NCI-H2171 (cell line): ENCODE measurements at regions not wholly inside any gene's neighbourhood (a gene's known extent, or its start where the extent isn't known, plus 50 kb on each side); places are given as distances from the start of the nearest gene placed in this dataset.

ENCODE experiments used
- DNase-seq: peaks from one replicate; lab custom pipeline; 2025; lab: John Stamatoyannopoulos, UW

GRCh38 chr4:52234561-52235440 is 183.7 kb downstream of the SPATA18 start:
- peak; percentile 6 for DNase-seq

GRCh38 chr4:52235552-52236201 is 184.6 kb downstream of the SPATA18 start:
- no peak for DNase-seq

DNA sequence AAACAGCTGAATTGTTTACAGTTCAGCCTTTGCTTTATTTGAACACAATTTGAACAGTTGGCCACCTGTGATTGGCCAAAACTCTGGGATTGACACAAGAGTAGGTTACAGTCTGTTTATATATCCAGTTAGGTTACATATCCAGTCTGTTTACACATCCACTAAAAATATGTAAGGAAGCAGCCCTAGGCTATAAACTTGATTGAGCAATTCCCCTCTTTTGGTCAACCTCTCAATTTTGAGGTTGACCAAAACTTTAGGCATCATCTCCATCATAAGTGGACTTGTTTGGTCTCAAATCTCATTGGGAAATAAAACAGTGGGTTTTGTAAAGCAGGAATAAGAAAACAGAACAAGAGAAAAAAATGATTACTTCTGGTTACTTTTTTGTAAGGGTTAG is 190.8 kb downstream of the SPATA18 start:
- no peak for DNase-seq

DNA sequence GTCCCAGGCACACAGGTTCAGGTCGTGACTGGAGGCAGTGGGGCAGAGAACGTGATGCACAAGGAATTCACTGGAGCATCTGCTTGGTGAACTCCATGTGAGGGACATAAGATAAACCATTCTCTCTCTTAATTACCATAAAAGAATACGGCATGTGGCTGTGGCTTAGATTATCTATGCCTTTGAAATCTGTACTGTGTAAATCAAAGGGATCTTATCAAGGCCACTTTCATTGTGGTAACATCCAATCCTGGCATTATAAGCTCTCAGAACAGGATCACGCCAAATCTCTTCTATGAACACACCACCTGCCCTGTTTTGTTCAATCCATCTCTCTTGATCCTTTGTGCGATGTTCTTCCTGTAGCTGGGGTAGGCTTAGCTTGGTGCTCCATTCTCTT is 192.3 kb downstream of the SPATA18 start:
- DNase-seq: no peak

DNA sequence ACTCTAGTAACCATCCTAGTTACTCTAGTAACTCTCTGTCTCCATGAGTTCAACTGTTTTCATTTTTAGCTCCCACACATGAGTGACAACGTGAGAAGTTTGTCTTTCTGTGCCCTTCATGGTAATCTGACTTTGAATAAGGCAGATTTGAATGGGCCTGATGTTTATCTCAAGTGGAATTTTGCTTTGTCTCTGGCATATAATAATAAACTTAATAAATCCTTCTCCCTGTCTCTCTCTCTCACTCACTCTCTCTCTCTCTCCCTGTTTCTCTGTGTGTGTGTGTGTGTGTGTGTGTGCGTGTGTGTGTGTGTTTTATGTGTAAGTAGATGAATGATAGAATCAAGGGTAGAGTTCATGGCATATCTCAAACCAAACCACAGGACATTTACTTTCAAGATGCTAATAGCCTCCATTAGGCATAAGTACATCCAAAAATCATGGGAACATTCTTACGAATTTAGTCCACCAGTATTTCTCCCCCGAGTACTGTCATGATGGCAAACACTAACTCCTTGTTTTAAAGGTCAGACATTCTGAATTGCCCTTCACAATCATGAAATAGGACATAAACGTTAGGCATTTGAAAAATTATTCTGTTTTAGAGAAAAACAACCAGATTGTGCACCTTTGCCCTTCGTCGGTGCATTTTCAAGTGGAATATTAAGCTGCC is 193.1 kb downstream of the SPATA18 start:
- DNase-seq: no peak

DNA sequence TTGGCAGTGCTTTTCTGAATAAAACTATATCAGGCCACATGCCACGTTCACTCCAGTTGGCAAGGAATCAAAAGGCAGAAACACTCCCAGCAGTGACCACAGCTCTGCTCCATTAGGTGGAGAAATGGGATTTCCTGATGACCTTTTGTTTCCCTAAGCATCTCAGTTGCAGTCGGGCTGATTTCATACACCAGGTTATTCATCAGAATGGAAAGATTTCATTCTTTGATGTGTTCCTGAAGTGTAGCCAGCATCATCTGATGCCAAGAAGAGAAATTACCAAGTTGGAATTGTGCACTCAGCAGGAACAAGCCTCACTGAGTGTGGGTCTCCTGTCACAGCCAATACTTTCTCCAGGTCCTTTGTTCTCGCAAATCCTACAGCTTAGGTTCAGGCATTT is 193.7 kb downstream of the SPATA18 start:
- no peak for DNase-seq

GRCh38 chr4:52246827-52247226 is 195.7 kb downstream of the SPATA18 start:
- DNase-seq: no peak

DNA sequence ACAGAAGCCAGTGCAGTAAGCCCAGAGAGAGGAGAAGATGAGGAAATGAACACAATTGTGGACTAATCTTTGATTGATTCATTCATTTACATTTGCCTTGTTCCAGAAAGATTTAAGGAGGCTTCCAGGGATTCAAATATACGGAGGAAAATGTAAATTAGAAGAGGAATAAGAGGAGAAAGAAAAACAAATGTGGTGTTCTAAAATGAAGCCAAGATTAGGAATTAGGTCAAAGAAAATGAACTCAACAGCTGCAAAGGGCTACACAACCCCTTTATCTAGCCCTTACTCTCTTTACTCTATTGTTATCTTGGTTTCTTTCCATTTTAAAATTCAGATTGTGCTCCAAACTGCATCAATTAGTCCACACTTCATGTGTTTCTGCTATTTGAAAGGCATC is 196.8 kb downstream of the SPATA18 start:
- no peak for DNase-seq

GRCh38 chr4:52248820-52249219 is 197.7 kb downstream of the SPATA18 start:
- DNase-seq: no peak

GRCh38 chr4:52249581-52249980 is 198.5 kb downstream of the SPATA18 start:
- DNase-seq: no peak

DNA sequence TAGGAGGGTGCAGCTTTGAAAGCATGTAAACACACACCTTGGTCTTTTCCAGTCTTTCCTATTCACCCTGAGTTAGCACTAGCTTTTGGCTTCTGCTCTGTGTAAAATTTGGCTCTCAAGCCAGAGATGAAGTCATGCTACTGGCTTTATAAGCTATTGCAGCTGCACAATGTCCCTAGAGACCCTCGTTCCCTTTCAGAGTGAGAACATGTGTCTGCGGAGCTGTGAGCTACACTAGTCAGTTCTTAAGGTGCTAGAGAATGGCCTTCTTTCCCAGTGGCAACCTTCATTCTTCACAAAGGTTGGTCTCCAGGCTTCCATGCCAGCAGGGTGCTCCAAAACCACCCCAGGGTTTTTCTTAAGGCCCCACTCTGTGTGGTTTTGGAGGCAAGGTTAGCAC is 199.1 kb downstream of the SPATA18 start:
- peak; percentile 74 for DNase-seq

GRCh38 chr4:52251864-52252263 is 200.8 kb downstream of the SPATA18 start:
- no peak for DNase-seq

DNA sequence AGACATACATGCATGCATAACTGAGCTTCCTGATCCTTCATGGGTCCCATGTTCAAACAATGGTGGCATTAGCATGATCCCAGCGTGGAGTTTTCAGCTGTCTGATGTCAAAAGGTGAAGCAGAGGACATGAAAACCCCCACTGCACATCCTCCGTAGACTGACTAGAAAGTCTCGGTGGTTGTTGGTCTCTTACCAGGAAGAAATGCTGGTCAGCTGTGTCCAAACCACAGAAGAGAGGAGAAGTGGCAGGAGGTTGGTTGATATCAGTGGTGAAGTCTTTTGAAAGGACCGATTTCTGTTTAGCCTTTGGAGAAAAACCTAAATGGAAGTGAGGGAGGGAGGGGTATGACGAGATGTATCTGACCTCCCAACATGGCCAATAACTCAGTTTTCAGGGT is 201.9 kb downstream of the SPATA18 start:
- no peak for DNase-seq

DNA sequence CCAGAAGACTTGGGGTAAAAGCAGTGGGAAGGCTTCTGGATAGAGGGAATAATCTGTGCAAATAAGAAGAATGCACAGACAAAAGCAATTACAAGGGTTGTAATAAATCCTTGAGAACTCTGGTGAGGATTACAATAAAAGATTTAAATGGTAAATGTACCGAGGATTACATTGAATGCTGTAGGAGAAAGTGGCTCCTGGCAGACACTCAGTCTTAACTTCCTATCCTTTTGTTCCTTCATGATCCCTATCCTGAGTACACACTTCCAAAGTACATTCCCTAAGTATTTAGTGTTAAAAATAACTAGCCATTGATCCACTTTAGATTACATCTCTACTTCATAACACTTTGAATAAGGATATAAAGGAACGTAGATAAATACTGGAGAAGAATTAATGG is 205.4 kb downstream of the SPATA18 start:
- no peak for DNase-seq

GRCh38 chr4:52259978-52260377 is 208.9 kb downstream of the SPATA18 start:
- no peak for DNase-seq

GRCh38 chr4:52260514-52261210 is 209.6 kb downstream of the SPATA18 start:
- no peak for DNase-seq

GRCh38 chr4:52263607-52264006 is 212.5 kb downstream of the SPATA18 start:
- DNase-seq: peak; percentile 2

DNA sequence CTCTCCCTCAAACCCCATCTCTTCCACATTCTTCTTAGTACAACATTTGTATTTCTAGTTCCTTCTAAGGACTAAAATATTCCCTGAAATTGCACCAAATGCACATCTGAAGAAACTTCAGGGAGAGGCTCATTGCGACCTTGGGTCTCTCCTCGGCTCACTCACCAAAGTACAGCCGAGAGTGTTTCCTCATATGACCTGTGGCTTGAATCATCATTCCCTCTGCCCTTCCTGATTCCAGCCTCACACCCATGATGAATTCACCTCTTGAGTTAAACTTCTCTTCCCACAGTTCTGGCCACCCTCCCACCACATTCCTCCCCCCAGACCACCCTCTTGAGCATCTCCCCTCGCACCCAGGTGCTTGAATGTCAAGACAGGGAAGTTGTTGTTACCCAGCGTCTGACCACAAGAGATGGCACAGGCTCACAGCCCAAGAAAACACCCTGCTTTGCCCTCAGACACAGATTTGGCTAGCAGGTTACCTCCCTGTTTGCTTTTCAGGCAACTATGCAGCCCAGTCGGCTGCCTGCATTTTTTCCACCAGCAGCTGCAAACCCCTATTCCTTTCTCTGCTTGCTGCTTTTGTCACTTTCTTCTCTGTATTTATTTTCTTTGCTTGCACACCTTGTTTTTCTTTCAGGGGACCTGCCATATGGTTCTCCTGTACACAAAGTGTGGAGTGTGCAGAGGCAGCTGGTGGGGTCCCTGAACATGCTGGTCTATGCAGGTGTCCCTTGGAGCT is 214.8 kb downstream of the SPATA18 start:
- peak; percentile 60 for DNase-seq

- DNase-seq: no peak
Measured at GRCh38 chr4:52266537-52267137, 215.5 kb downstream of the SPATA18 start.

DNA sequence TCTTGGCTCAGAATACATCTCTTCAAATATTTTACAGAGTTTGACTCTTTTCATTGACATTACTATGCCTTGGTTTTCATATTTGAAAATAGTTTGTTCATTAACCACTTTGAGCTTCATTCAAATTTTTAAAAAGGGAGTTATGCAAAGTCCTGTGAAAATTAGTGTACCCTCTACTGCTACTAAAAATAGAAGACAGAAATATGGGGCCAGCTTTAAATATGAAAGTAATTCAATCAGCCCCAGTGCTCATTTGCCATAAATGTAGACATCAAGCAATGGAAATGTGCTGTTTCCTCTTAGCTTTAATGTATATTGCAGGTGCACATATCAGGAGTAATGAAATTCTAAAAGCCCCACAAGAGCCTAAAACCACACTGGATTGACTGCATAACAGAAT is 218.7 kb downstream of the SPATA18 start:
- no peak for DNase-seq

DNA sequence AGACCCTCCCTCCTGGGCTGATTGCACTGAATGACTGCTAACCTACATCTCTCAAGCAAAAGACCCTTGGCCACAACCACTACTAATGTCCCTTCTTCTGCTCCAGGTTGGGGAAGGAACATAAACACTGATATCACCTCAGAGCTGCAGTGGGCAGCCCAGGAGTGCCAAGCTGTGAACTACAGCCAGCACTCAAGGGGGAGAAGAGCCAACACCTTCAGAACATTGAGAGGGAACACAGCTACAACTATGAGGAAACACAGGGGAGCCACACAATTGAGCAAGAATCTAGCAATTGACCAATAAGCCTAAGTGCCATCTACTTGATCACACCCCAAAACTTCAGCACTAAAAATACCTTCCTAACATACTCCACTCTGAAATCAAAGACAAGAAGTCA is 222.8 kb downstream of the SPATA18 start:
- no peak for DNase-seq
